CD4-positive, alpha-beta T cell (primary cell): ENCODE measurements at regions not wholly inside any gene's neighbourhood (a gene's known extent, or its start where the extent isn't known, plus 50 kb on each side); places are given as distances from the start of the nearest gene placed in this dataset.

Experiments
- ATAC-seq: fragments of 200-7000 bp; cut with Tn5 transposase; one replicate; pipeline ENCODE4 v1.10.0; 2022; ENCODE audit warnings: mild to moderate bottlenecking; ENCODE audit not compliant: poor library complexity
- CTCF ChIA-PET: fragments of 350-600 bp; sonication (Branson Sonifier 250); formaldehyde crosslinking; loops from one replicate; lab custom pipeline; 2021; ENCODE audit warnings: antibody characterized with exemption, inconsistent platforms; lab: Charles Lee
- POLR2A ChIA-PET: fragments of 350-600 bp; sonication (Branson Sonifier 250); formaldehyde crosslinking; loops from one replicate; lab custom pipeline; 2021; ENCODE audit warnings: antibody characterized with exemption, inconsistent platforms; lab: Charles Lee
- DNase-seq, 14 experiments: peaks; one replicate each; pipeline ENCODE4 v3.0.0-alpha.2; 2013 to 2020; ENCODE audit warnings: mixed read lengths in 2 of 14
- H3K27ac ChIP-seq, 2 donors: one replicate each; pipeline versions ENCODE4 v1.5.1 to v1.7.0; 2013; ENCODE audit warnings: low read length in 2 of 2, low read depth in 1 of 2, mild to moderate bottlenecking in 1 of 2
- H3K27me3 ChIP-seq, 2 experiments: 1 replicate in 1 of 2; 2 replicates in 1 of 2; pipeline versions ENCODE4 v1.6.1 to v1.7.0; 2013; ENCODE audit warnings: low read length in 2 of 2, control low read depth in 1 of 2, mild to moderate bottlenecking in 1 of 2, moderate library complexity in 1 of 2; ENCODE audit not compliant: insufficient read depth in 2 of 2, control insufficient read depth in 1 of 2
- H3K36me3 ChIP-seq: one replicate; pipeline ENCODE4 v1.6.1; 2013; ENCODE audit warnings: low read length, control low read depth; ENCODE audit not compliant: insufficient read depth
- H3K4me1 ChIP-seq: one replicate; pipeline ENCODE4 v1.6.1; 2013; ENCODE audit warnings: low read length, control low read depth; ENCODE audit not compliant: insufficient read depth
- H3K4me3 ChIP-seq: one replicate; pipeline ENCODE4 v1.5.1; 2013; ENCODE audit warnings: mild to moderate bottlenecking, low read length, moderate library complexity
- H3K9me3 ChIP-seq, 2 experiments: 1 replicate in 1 of 2; 2 replicates in 1 of 2; pipeline versions ENCODE4 v1.6.1 to v1.7.0; 2013; ENCODE audit warnings: low read length in 2 of 2, mild to moderate bottlenecking in 2 of 2, control low read depth in 1 of 2, moderate library complexity in 1 of 2; ENCODE audit not compliant: control insufficient read depth in 1 of 2, insufficient read depth in 1 of 2
- H3K27ac Mint-ChIP-seq: one replicate; pipeline ENCODE4 v1.8.0; 2020; ENCODE audit warnings: mixed read lengths
- H3K27me3 Mint-ChIP-seq: one replicate; pipeline ENCODE4 v1.8.0; 2021; ENCODE audit warnings: mixed read lengths
- H3K36me3 Mint-ChIP-seq: one replicate; pipeline ENCODE4 v1.8.0; 2021; ENCODE audit warnings: low read depth, mixed read lengths
- H3K4me1 Mint-ChIP-seq: one replicate; pipeline ENCODE4 v1.8.0; 2021; ENCODE audit warnings: low read depth, mixed read lengths
- H3K4me3 Mint-ChIP-seq: one replicate; pipeline ENCODE4 v1.8.0; 2020; ENCODE audit warnings: mild to moderate bottlenecking, mixed read lengths
- H3K9me3 Mint-ChIP-seq: one replicate; pipeline ENCODE4 v1.8.0; 2020; ENCODE audit warnings: mixed read lengths
- CTCF ChIP-seq: fragments of 200-600 bp; IDR thresholded peaks from one replicate; pipeline ENCODE4 v1.8.0; 2022; ENCODE audit warnings: antibody characterized with exemption, mild to moderate bottlenecking
- intact Hi-C, 2 experiments: fragments of 100-400 bp; cut with DNase I in 1 of 2; cut with micrococcal nuclease in 1 of 2; formaldehyde crosslinking; loops; one replicate each; pipeline versions ENCODE4 v1.15.1 to v1.9.0; 2023 to 2025; cut with DNase I, micrococcal nuclease

DNA sequence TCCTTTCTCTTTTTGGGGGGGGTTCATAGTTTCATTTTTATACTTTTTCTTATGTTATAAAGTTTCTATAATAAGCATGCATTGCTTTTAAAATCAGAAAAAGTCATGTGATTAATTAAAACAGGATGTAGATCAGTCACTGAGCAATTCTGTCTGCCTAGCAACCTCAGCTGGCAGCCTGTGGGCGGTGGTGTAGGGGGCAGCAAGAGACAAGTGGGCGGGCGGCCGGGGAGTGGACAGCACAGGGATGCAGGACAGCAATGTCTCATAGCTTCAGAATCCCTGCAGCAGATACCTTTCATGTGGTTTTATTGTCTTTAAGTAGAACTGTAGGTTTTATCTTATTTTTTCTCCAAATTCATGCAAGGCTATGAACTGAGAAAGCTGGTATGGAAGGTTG lies 101.9 kb upstream of the S1PR3 start:
- Histone ChIP-seq H3K27ac (no peak overlapping the region), H3K27me3 (peaks cover 6 to 9% of the 10 kb centered on the region in 2 experiments), H3K4me1 (peaks cover 4% of the 10 kb centered on the region), H3K9me3 (peaks cover 0 to 13% of the 10 kb centered on the region in 2 experiments), H3K4me3 (no peak overlapping the region), H3K36me3 (no peaks in the 10 kb centered on the region)
- peaks cover 34% of the 10 kb centered on the region for H3K27me3 Mint-ChIP-seq
- no peaks in the 10 kb centered on the region for H3K36me3 Mint-ChIP-seq
- POLR2A ChIA-PET = no interaction called here
- TF ChIP-seq CTCF = no peak
- ATAC-seq = no peak
- H3K9me3 Mint-ChIP-seq = no peaks in the 10 kb centered on the region
- peaks cover 25% of the 10 kb centered on the region for H3K4me1 Mint-ChIP-seq
- CTCF ChIA-PET = no interaction called here
- H3K27ac Mint-ChIP-seq = no peak overlapping the region
- intact Hi-C loops = no loop called here
- no peak overlapping the region for H3K4me3 Mint-ChIP-seq
- no peak for DNase-seq

DNA sequence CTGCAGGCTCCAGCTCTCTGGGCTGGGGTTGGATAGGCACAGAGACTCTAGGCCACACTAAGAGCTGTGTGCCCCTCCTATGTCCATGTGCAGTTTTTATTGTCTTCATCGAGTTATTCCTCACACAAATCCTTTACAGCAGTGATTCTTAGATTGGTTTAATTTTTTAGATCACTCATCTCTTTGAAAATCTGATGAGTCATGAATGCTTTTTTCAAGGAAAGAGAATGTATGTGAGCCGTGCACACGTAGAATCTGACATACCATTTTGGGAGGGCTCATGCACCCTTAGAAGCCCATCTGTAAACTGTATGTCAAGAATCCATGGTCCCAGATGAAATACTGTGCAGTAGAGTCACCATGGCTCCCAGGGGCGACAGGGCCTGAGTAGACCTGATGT lies 100.7 kb upstream of the S1PR3 start:
- ATAC-seq (no peak), DNase-seq (no peak)
- Histone ChIP-seq H3K27ac (no peak overlapping the region), H3K4me1 (peaks cover 4% of the 10 kb centered on the region), H3K4me3 (no peak overlapping the region), H3K27me3 (peaks cover 6 to 9% of the 10 kb centered on the region in 2 experiments), H3K9me3 (peaks cover 0 to 13% of the 10 kb centered on the region in 2 experiments), H3K36me3 (no peaks in the 10 kb centered on the region)
- no peaks in the 10 kb centered on the region for H3K9me3 Mint-ChIP-seq
- no peak overlapping the region for H3K4me3 Mint-ChIP-seq
- peaks cover 39% of the 10 kb centered on the region for H3K27me3 Mint-ChIP-seq
- no peaks in the 10 kb centered on the region for H3K36me3 Mint-ChIP-seq
- ChIA-PET POLR2A (no interaction called here), CTCF (no interaction called here)
- peaks cover 14% of the 10 kb centered on the region for H3K4me1 Mint-ChIP-seq
- intact Hi-C loops = no loop called here
- H3K27ac Mint-ChIP-seq = no peak overlapping the region
- TF ChIP-seq CTCF = no peak

DNA sequence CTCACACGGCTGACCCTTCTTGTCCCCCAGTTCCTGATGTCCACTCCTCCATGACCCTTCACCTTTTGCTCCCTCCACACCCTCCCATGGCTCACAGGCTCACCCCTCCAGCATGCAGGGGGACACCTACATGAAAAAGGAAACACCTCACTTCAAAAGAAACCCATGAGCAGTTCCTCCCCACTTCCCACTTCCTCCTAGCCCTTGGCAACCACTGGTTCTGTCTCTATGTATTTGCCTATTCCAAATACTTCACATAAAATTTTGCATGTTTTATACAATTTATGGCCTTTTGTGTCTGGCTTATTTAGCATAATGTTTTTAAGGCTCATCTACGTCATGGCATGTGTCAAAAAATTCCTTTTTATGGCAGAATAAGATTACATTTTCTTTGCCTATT lies 100.2 kb upstream of the S1PR3 start:
- DNase-seq (no peak), ATAC-seq (no peak)
- H3K4me1 Mint-ChIP-seq = peaks cover 10% of the 10 kb centered on the region
- intact Hi-C loops = no loop called here
- H3K36me3 ChIP-seq = no peaks in the 10 kb centered on the region
- no peak overlapping the region for H3K4me3 Mint-ChIP-seq
- H3K36me3 Mint-ChIP-seq = no peaks in the 10 kb centered on the region
- no peak overlapping the region for H3K4me3 ChIP-seq
- TF ChIP-seq CTCF = no peak
- H3K27ac ChIP-seq = no peak overlapping the region
- ChIA-PET POLR2A (no interaction called here), CTCF (no interaction called here)
- peaks cover 4% of the 10 kb centered on the region for H3K4me1 ChIP-seq
- H3K27me3 ChIP-seq = peaks cover 6 to 12% of the 10 kb centered on the region in 2 experiments
- peaks cover 0 to 13% of the 10 kb centered on the region in 2 experiments for H3K9me3 ChIP-seq
- no peaks in the 10 kb centered on the region for H3K9me3 Mint-ChIP-seq
- H3K27ac Mint-ChIP-seq = no peak overlapping the region
- H3K27me3 Mint-ChIP-seq = peaks cover 39% of the 10 kb centered on the region
